ENCODE measurements at regions not wholly inside any gene's neighbourhood (a gene's known extent, or its start where the extent isn't known, plus 50 kb on each side); places are given as distances from the start of the nearest gene placed in this dataset.

DNA sequence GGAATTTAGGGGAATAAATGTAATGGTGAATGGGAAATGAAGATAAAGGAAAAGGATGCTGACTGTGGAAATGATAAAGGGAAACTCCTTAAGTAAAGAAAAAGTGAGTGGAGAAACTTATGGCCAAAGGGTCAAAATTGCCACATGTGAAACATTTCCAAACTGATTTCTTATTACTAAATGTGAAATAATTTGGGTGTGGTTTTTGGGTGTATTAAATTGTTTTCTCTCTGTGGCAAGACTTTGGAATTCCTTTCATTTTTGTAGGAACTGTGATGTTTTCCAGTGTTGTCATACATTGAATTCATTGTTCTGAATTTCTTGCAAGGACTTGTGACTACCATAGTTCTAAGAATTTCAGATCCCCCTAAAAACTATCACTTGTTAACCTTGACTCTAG, 1891.5 kb upstream of the SEL1L start:
- Histone ChIP-seq H3K36me3 (ENCODE audit: control insufficient read depth, insufficient read depth, low read length) (no peaks in the 10 kb centered on the region), H3K27ac (ENCODE audit: low read length) (no peak overlapping the region), H3K4me1 (ENCODE audit: control insufficient read depth, insufficient read depth, low read length) (no peaks in the 10 kb centered on the region), H3K4me3 (ENCODE audit: low read length) (no peak overlapping the region), H3K27me3 (ENCODE audit: control insufficient read depth, insufficient read depth, low read length) (no peaks in the 10 kb centered on the region), H3K9me3 (ENCODE audit: control insufficient read depth, insufficient read depth, low read length) (peaks cover 2% of the 10 kb centered on the region)
- intact Hi-C loops (cut with micrococcal nuclease): no loop called here
- TF ChIP-seq, protein P1, sequence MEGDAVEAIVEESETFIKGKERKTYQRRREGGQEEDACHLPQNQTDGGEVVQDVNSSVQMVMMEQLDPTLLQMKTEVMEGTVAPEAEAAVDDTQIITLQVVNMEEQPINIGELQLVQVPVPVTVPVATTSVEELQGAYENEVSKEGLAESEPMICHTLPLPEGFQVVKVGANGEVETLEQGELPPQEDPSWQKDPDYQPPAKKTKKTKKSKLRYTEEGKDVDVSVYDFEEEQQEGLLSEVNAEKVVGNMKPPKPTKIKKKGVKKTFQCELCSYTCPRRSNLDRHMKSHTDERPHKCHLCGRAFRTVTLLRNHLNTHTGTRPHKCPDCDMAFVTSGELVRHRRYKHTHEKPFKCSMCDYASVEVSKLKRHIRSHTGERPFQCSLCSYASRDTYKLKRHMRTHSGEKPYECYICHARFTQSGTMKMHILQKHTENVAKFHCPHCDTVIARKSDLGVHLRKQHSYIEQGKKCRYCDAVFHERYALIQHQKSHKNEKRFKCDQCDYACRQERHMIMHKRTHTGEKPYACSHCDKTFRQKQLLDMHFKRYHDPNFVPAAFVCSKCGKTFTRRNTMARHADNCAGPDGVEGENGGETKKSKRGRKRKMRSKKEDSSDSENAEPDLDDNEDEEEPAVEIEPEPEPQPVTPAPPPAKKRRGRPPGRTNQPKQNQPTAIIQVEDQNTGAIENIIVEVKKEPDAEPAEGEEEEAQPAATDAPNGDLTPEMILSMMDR (IDR thresholded peaks at IDR 0.05): no peak
- no peaks in the 10 kb centered on the region for H3K36me3 Mint-ChIP-seq
- H3K27ac Mint-ChIP-seq: no peak overlapping the region
- no peaks in the 10 kb centered on the region for H3K27me3 Mint-ChIP-seq (ENCODE audit: low read depth in 2 of 2)
- H3K4me3 Mint-ChIP-seq: no peak overlapping the region
- H3K4me1 Mint-ChIP-seq: no peaks in the 10 kb centered on the region
- ATAC-seq (no peak), DNase-seq (no peak)
- H3K9me3 Mint-ChIP-seq: no peaks in the 10 kb centered on the region

DNA sequence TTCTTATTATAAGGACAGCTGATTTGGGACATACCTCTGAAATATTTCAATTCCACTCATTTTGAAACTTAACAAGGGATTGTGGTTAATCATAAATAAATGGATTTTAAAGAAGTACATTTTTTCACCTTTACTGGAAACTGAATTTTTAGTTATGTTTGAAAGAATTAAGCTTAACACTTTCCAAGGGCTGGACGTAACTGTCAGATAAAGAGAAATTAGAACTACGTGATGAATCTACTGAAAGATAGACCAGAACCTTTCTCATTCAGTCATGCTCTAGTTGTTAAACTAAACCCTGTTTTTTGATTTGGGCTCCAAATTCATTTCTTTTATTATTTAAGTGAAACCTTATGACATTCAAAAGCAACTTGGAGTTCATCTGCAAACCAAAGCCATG, 1892.1 kb upstream of the SEL1L start:
- Mint-ChIP-seq H3K4me1 (no peaks in the 10 kb centered on the region), H3K27me3 (ENCODE audit: low read depth in 2 of 2) (no peaks in the 10 kb centered on the region), H3K4me3 (no peak overlapping the region), H3K27ac (no peak overlapping the region), H3K9me3 (no peaks in the 10 kb centered on the region), H3K36me3 (no peaks in the 10 kb centered on the region)
- ATAC-seq (no peak), DNase-seq (no peak)
- H3K9me3 ChIP-seq (ENCODE audit: control insufficient read depth, insufficient read depth, low read length): peaks cover 2% of the 10 kb centered on the region
- no peaks in the 10 kb centered on the region for H3K36me3 ChIP-seq (ENCODE audit: control insufficient read depth, insufficient read depth, low read length)
- H3K27me3 ChIP-seq (ENCODE audit: control insufficient read depth, insufficient read depth, low read length): no peaks in the 10 kb centered on the region
- TF ChIP-seq, protein P1 (IDR thresholded peaks at IDR 0.05): no peak
- H3K4me1 ChIP-seq (ENCODE audit: control insufficient read depth, insufficient read depth, low read length): no peaks in the 10 kb centered on the region
- 100% methylated on average over 2 of the region's 2 CpGs for whole genome bisulfite sequencing (ENCODE audit: insufficient coverage)
- intact Hi-C loops (cut with micrococcal nuclease): no loop called here
- no peak overlapping the region for H3K27ac ChIP-seq (ENCODE audit: low read length)
- no peak overlapping the region for H3K4me3 ChIP-seq (ENCODE audit: low read length)

DNA sequence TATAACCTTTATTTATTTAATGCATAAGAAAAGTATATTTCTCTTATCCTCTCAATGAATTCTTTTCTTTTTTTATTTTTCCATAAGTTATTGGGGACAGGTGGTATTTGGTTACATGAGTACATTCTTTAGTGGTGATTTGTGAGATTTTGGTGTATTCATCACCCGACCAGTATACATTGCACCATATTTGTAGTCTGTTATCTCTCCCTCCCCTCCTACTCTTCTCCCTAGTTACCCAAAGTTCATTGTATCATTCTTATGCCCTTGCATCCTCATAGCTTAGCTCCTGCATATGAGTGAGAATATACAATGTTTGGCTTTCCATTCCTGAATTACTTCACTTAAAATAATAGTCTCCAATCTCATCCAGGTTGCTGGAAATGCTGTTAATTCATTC, 1900.0 kb upstream of the SEL1L start:
- intact Hi-C loops (cut with micrococcal nuclease): no loop called here
- TF ChIP-seq, protein P1 (IDR thresholded peaks at IDR 0.05): no peak
- no CpG with 5 or more reads among the region's 1 CpG for WGBS (ENCODE audit: insufficient coverage)
- Mint-ChIP-seq H3K4me1 (no peaks in the 10 kb centered on the region), H3K9me3 (peaks cover 12 to 15% of the 10 kb centered on the region in 2 donors), H3K27ac (no peak overlapping the region), H3K36me3 (no peaks in the 10 kb centered on the region), H3K4me3 (no peak overlapping the region), H3K27me3 (ENCODE audit: low read depth in 2 of 2) (no peaks in the 10 kb centered on the region)
- no peaks in the 10 kb centered on the region for H3K4me1 ChIP-seq (ENCODE audit: control insufficient read depth, insufficient read depth, low read length)
- DNase-seq (no peak), ATAC-seq (no peak)
- no peaks in the 10 kb centered on the region for H3K36me3 ChIP-seq (ENCODE audit: control insufficient read depth, insufficient read depth, low read length)
- peaks cover 2% of the 10 kb centered on the region for H3K9me3 ChIP-seq (ENCODE audit: control insufficient read depth, insufficient read depth, low read length)
- H3K27me3 ChIP-seq (ENCODE audit: control insufficient read depth, insufficient read depth, low read length): no peaks in the 10 kb centered on the region
- H3K27ac ChIP-seq (ENCODE audit: low read length): no peak overlapping the region
- H3K4me3 ChIP-seq (ENCODE audit: low read length): no peak overlapping the region

DNA sequence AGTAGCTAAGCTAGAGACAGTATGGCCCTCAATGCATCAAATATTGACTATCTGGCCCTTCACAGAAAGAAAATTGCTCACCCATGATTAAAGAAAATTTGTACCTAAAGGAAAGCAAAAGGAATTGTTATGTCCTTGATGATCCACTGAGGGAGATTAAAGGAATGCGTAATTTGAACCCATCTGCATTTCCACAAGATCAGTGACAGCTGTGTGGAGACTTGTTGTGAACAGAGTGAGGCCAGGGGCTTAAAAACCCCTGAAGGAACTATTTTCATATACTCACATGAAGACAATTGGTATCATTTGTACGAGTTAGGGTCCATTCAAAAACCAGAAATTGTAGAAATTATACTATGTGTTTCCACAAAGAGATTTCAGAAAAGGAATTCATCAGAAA, 1908.1 kb upstream of the SEL1L start:
- Histone ChIP-seq H3K4me1 (ENCODE audit: control insufficient read depth, insufficient read depth, low read length) (no peaks in the 10 kb centered on the region), H3K9me3 (ENCODE audit: control insufficient read depth, insufficient read depth, low read length) (no peaks in the 10 kb centered on the region), H3K27me3 (ENCODE audit: control insufficient read depth, insufficient read depth, low read length) (no peaks in the 10 kb centered on the region), H3K27ac (ENCODE audit: low read length) (no peak overlapping the region), H3K36me3 (ENCODE audit: control insufficient read depth, insufficient read depth, low read length) (no peaks in the 10 kb centered on the region), H3K4me3 (ENCODE audit: low read length) (no peak overlapping the region)
- H3K4me3 Mint-ChIP-seq: no peak overlapping the region
- TF ChIP-seq, protein P1 (IDR thresholded peaks at IDR 0.05): no peak
- H3K9me3 Mint-ChIP-seq: peaks cover 7 to 10% of the 10 kb centered on the region in 2 donors
- 76% methylated on average over 2 of the region's 2 CpGs for WGBS (ENCODE audit: insufficient coverage)
- H3K4me1 Mint-ChIP-seq: no peaks in the 10 kb centered on the region
- H3K27ac Mint-ChIP-seq: no peak overlapping the region
- H3K36me3 Mint-ChIP-seq: peaks cover 6% of the 10 kb centered on the region
- H3K27me3 Mint-ChIP-seq (ENCODE audit: low read depth in 2 of 2): no peaks in the 10 kb centered on the region
- intact Hi-C loops (cut with micrococcal nuclease): no loop called here
- ATAC-seq (no peak), DNase-seq (no peak)

Measured in natural killer cell (primary cell).